Activated CD8-positive, alpha-beta memory T cell treated with anti-CD3 and anti-CD28 coated beads for 24 hours (primary cell): ENCODE measurements at regions not wholly inside any gene's neighbourhood (a gene's known extent, or its start where the extent isn't known, plus 50 kb on each side); places are given as distances from the start of the nearest gene placed in this dataset.
"Not testable (repeated sequence)": the region's sequence is repeated elsewhere in the genome, so short reads cannot be mapped to it uniquely, and the experiment has no call there.

Experiments used
- DNase-seq: peaks from one replicate; pipeline ENCODE4 v3.0.0-alpha.2; 2020

DNA sequence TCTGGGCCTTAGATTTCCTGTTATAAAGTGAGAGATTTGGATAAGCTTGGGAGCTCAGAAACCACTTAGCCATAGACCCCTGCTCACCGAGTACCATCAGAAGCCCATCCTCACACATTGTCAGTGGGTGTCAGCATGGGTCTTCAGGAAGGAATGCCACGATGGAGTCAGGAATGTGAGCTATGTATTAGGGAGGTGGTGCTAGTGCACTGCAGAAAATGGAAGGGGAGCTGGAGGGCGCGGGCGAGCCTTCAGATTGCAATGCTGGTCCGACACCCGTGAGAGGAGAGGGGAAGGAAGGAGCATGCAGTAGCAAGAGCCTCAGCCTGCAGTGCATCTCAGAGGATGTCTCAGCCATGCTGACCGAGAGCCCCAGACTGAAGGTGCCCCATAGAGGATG, 294.5 kb downstream of the FOXL1 start:
- DNase-seq: no peak

DNA sequence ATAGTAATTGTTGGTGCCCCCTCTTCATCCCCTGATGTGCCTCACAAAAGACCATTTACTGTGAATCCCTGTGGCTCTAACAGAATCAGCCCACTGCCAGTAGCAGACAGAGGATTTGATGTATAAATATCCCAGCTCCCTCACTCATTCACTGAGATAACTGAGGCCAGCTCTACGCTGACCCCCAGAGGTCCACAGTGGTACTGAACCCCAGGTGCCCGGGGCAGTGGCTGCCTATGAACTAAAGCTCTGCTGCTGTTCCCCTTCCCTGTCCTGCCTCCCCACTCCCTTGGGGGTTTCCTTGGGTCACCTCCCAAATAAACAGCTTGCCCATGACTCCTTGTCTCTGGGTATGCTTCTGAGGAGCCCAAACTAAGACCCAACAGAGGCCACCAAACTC, 295.8 kb downstream of the FOXL1 start:
- DNase-seq: peak; percentile 65

GRCh38 chr16:86876499-86876898, 298.1 kb downstream of the FOXL1 start:
- no peak for DNase-seq

DNA sequence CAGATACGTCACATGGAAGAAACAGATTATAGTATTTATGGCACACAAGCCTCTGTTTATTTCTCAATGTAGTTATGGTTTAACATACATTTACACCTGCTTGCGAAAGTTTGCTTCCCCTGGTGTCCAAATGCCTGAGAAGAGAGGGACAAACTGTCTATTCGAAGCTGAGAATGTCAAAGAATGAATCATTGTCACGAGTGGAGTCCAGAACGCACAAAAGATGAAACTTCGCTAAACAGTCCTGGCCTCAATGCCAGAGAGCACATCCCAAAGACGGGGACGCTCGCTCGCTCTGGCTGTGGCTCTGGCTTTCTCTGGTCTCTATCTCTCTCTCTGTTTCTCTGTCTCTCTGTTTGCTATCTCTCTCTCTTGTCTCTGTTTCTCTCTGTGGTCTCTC, 298.8 kb downstream of the FOXL1 start:
- DNase-seq: no peak

DNA sequence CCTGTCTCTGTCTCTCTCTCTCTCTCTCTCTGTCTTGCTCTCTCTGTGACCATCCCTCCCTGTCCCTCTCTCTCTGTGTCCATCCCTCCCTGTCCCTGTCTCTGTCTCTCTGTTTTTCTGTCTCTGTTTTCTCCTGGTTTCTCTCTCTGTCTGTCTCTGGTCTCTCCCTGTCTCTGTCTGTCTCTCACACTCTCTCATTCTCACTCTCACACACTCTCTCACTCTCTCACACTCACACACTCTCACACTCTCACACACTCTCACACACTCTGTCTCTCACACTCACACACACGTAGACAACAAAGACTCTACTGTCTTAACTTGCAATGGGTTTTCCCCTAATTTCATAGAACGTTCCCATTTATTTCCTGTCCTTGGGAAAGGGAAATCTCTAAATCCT, 299.5 kb downstream of the FOXL1 start:
- DNase-seq: no peak

DNA sequence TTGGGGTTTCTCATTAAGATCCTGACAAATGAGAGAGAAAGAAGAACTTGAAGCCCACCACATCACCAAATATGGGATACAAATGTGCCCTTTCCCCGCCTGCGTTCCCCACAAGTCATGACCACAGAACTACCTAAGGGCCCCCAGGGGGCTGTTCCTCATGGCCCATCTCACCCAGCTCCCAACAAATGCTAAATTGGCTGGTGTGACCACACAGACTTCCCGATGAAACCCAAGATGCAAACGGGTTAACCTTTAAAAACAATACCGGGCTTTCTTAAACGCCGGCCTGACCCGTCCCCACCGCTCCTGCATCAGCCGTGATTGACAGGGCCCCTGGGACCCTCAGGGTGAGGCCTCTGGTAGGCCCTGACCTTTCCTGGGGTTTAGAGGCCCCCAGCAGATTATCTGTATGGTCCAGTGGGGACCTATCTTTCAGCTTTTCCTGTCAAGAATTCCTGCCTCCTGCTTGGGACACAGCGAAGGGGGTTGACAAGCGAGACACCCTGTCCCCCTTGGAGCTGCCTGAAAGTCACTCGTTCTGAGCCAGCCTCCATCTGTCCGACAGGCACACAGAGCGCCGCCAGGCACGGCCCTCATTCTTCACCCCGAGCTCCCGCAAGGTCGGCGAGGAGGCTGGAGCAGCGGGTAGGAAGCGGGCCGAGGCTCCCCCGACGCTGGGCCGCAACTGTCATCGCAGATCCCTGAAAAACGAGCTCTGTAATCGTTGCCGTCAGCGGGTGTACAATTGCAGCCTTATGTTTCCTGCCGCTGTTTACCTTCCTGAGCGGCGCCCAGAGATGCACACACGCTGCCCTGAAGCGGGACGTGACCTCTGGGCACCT, 300.1 kb downstream of the FOXL1 start:
- DNase-seq: no peak

DNA sequence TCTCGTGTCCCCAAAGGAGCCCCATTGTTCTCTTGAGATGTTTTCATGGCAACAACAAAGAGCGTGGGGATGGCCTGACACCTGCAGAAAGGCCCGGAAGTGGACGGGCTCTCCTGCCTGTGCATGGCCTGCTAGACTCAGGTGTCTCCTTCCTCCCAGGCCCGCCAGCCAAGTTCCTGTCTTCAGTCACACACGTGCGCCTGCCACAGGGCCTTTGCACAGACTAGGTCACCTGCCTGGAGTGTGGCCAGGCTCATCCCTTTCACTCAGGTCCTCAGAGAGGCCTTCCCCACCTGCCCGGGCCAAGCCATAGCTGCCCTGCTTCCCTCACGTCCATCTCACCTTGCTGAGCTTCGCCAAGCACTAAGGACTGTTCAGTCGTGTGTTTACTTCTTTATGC, 300.9 kb downstream of the FOXL1 start:
- DNase-seq: no peak

GRCh38 chr16:86880316-86881117, 302.2 kb downstream of the FOXL1 start:
- no peak for DNase-seq

GRCh38 chr16:86881118-86881510, 302.8 kb downstream of the FOXL1 start:
- no peak for DNase-seq

DNA sequence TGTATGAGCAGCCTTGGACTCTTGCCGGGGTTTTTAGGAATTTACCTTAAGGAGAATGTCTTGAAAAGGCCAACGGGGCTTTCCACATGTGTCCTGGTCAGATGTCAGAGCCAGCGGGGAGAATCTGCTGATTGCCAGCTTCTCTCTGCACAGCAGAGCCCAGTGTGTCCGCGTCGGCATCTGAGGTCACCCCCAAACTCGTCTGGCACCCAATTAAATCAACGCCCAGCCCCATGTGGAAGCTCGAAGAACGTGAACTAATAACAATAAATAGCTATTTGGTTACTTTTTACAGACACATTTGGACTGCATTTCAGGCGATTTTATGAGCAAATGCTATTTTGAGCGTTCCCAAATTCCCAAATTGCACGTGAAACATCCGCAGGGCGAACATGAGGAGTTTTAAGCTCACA, 303.5 kb downstream of the FOXL1 start:
- DNase-seq: no peak

DNA sequence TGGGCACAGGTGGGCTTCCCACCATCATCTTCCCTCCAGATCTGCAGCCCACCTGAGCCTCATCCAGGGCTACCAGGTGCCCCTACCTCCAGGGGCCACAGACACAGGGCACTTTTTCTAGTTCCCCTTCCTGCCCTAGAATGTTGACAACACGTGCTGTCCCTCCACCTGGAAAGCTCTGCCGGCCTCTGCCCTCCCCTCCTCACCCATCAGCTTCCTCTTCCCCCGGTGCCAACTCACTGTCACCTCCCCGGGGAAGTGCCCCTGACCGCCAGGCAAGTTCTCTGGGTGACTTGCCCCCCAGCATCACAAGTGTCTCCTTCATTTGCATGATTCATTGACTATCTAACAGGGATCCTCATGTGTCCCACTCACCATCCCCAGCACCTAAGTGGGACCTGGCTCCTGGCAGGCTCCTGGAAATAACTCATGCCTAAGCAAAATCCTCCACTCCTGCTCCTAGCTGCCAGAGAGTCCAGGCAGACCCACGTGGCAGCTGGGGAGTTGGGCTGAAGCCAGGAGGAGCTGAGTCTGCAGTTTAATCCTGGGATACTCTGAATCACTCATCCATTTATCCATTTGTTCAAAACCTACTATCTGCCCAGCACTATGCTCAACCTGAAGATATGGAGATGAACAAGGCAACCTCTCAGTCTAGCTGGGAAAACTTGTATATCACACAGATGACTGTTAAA, 304.4 kb downstream of the FOXL1 start:
- no peak for DNase-seq

- DNase-seq: no peak
These were observed 305.4 kb downstream of the FOXL1 start for GRCh38 chr16:86883583-86884389.

DNA sequence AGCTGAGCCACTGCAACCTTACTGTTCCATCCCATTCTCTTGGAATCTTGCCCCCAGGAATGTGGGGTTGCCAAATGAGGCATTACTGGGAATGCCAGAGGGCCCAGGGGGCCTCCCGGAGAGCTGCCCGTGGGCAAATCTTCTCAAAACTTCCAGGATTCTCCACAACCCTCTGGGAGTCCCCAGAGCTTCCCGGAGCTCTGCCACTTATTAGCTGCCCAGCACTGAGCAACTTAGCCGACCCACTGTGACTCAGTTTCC, 306.0 kb downstream of the FOXL1 start:
- DNase-seq: no peak

DNA sequence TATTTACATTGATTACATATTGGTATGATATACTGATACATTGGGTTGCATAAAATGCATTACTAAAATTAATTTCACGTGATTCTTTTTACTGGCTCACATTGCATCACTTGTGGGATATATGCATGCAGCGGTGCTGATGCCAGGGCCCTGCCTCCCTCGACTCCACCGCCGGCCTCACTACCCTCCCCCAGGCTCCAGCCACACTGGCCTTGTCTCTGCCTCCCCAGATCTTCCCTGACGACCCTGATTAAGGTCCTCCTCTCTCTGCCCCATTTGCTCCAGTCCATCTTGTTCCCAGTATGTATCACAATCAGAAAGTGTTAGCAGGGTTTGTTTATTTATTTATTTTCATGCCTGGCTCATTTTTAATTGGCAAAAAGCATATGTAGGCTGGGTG, 306.8 kb downstream of the FOXL1 start:
- DNase-seq: no peak

DNA sequence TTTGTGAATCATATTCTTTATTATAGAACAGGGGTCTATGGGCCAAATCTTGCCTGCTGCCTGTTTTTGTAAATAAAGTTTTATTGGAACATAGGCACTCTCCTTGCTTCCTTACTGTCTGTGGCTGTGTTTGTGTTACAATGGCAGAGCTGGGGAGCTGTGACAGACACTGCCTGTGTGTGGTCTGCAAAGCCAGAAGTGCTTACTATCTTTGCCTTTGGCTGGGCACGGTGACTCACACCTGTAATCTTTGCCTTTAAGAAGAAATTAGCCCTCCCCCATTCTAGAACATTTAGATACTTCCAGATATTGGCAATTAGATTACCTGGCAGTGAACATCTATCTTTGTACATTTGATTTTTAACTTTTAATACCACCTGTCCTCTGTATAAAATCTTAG, 308.3 kb downstream of the FOXL1 start:
- no peak for DNase-seq

GRCh38 chr16:86887416-86887815, 309.1 kb downstream of the FOXL1 start:
- DNase-seq: no peak

GRCh38 chr16:86888231-86889053, 310.1 kb downstream of the FOXL1 start:
- DNase-seq: no peak

- not testable (repeated sequence) for DNase-seq
These were observed 310.7 kb downstream of the FOXL1 start for GRCh38 chr16:86889054-86889366.

- DNase-seq: no peak
These were observed 311.6 kb downstream of the FOXL1 start for GRCh38 chr16:86889974-86890373.

DNA sequence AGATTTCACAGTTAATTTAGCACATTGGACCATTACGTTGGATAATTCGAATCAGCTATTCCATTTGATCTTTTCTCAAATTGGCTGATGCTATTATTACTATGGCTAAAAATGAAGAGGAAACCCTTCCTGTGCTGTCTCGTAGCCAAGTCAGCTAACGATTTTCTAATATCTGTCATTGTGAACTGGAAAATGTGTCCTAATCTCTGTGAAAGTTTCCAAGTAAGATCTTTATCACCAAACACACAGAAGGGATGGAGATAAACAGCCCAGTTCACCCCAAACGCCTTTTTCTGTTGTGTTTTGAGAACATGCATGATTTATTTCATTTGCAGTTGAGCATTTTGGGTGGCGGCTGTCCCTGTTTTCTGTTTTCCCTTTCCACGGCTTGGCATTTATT, 312.8 kb downstream of the FOXL1 start:
- no peak for DNase-seq

GRCh38 chr16:86891631-86892030, 313.3 kb downstream of the FOXL1 start:
- DNase-seq: no peak

DNA sequence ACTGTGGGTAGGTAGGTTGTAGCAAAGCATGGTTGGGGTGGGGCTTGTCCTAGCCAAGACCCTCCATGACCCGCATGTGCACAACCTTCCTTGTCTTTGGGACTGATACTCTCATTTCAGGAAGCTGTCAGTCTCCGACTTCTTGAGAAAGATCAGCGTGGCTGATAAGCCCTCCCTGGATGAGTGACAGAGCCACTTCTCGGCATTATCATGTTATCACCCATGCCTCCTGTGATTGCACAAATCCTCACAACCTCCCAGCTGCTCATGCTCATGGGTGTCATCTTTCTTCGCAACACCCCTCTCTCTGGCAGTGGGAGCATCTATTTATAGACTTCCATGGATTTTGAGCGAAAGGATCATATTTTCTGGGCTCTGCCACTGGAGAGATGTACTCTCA, 314.2 kb downstream of the FOXL1 start:
- no peak for DNase-seq
